ENCODE measurements at regions not wholly inside any gene's neighbourhood (a gene's known extent, or its start where the extent isn't known, plus 50 kb on each side); places are given as distances from the start of the nearest gene placed in this dataset.

DNA sequence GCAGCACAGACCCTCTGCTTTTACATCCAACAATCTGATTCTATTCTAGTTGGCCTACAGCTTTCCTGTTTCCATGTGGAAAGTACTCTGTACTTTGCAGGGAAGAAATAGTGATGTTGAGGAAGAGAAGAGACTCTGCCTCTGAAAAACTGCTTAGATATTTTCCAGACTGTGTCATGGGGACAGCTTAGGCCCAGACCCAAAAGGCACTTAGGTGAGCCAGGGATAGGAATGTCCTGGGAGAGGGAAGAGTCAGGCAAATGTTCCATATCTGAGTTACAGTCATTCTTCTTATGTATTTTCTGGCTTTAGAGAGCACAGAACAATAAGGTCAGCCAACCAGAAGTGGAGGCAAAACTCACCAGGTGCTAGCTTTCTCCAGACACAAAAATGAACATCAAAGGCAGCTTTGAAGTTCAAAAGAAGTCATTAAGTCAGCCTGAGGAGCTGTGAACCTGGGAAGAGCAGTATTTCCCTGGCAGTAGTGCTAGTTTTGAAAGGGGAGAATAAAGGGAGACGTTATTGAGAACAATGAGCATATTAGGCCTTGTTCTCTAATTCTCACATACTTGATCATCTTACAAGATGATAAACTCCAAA is 199.7 kb upstream of the LMNTD1 start:
- no peak for DNase-seq (ENCODE audit: low read depth in 2 of 2)

DNA sequence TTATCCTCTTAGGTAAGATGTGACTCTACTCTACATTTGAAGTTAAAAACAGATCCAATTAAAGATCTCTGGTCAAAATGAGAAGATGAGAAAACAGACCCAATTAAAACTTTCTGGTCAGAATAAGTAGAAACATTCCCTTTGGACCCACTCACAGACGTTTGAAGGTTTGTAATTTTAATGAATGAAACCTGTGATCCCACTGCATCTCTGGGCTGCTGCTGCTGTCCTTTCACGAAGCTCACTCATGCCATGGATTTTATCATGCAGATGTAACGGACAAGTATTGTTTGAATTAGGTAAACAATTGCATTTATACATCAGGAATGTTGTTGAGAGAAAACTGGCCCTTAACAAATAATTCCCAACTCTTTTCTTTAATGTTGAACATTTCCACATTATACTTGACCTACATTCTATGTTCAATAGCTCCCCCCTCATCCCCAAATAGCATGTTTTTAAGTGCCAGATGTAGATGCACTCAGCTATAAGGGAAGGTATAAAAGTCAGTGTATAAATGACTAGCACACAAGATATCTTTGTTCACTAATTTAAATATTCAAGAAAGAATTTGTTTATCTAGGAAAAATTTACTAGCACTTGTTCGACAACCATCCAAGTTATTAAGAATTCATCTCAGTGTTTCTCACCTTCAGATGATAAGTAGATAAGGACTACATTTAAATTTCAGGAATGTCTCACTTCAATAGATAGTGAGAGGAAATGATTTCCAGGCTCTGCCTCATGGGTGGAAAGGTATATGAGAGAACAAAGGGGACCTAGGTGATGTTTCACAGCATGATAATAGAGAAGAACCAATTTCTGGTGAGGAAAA is 202.3 kb upstream of the LMNTD1 start:
- DNase-seq (ENCODE audit: low read depth in 2 of 2): no peak

DNA sequence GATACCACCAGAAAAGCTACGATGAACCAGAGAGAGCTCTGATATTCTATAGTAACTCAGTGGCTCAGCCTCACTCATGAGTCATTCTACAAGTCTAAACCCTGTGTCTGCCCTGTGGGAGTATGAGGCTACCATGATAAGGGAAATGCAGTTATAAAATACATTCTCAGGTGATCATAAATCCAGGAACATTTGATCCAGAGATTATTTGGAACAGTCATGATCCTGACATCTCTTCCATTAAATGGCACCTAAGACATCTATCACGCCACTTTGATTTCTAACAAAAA is 202.6 kb upstream of the RASSF8 start:
- DNase-seq (ENCODE audit: low read depth in 2 of 2): no peak

DNA sequence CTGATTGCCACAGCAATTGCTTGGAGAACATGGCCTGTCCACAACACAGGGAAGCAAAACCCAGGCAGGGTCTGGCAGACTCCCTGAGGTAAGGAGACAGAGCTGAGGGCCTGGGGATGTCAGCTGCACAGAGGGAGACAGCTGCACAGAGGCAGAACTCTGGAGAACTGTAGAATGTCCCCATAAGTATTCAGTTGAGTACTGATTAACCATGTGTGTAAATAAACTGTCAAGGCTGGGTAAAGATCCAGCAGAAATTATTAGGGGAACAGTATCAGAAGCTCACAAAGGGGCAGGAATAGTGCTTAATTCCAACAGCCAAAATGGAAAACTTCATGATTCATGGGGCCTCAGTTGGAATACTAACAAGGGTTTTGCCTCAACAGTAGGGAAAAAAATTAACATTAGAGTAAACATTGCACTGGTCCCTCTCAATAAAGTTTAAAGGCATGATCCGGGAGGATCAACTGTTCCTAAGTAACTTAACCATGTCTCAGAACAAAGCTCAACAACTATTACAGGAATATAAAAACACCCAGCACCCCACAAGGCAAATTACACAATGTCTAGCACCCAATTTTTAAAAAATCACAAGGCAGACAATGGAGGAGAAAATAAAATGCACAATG is 201.3 kb upstream of the RASSF8 start:
- DNase-seq (ENCODE audit: low read depth in 2 of 2): no peak

DNA sequence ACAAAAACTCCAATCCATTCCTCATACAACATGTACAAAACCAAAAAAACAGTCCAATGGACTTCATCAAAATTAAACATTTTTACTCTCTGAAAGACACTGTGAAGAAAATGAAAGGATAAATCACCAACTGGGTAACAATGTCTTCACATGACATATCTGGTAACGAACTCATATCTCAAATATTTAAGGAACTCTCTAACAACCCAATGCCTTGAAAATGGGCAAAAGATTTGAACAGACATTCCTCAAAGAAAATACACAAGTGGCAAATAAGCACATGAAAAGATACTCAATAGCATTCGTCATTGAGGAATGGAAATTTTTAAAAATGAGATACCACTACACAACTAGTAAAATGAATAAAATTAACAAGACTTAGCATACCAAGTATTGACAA is 198.7 kb upstream of the RASSF8 start:
- no peak for DNase-seq (ENCODE audit: low read depth in 2 of 2)

DNA sequence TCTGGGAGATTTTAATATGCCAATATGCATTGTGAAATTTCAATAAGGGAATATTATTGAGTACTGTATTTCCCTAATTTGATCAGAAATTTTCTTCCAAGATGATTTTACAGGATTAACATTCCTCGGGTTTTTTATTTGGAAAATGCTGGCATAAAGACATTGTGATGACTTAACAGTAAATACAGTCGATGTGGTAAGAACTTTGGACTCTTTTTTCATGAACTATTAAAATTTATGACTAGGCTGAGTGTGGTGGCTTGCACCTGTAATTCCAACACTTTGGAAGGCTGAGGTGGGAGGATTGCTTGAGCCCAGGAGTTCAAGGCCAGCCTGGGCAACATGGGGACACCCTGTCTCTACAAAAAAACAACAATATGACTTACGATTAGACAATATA is 197.1 kb upstream of the RASSF8 start:
- DNase-seq (ENCODE audit: low read depth in 2 of 2): no peak

DNA sequence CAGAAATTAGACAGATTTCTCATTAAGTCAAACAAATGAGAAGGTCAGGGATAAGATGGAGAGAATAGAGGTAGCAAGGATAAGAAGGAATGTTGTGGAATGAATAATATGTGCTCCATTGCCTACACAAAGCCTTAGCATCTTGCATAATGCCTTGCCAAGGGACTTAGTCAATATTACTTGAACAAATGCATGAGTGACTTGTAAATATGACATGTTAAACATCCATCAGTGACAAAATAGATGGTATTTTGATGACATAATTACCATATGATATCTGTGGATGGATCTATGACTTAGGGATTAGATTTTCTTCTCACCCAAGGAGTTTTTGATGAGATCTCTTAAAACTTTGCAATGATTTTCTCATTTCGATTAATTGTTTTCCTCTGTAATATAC is 194.1 kb upstream of the RASSF8 start:
- no peak for DNase-seq (ENCODE audit: low read depth in 2 of 2)

DNA sequence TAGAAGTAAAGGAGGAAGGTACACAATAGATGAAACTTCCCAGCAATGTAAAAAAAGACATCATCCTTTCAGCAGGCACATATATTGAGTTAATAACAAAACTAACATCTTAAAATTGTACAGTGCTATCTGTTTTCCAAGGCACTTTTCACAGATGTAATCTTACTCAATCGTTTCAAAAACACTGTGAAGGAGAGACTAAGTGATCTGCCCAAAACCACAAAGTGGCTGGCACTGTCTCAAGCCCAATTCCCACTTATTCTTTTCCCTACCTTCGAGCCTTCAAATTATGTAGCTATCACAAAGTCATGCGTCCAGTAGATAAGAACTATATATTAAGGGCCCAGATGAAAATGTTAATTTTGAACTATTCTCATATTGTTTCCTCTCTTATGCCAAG is 193.6 kb upstream of the RASSF8 start:
- no peak for DNase-seq (ENCODE audit: low read depth in 2 of 2)

DNA sequence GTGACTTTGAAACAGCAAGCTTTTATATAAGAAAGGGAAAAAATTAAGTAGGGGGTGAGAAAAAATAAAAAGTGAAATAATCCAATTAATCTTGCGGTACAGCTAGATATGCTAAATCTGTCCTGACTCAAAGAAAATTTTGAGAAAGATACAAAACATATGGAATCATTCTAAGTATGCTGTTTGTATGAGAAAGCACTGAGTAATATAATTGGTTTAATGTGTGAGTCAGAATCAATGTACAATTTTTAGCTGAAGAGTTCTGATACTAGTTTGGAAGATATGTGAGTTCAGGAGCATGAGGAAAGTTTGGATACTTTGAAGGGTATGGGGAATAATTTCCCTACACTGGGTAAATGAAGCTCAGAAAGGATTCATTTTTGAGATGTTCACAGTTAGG is 190.9 kb upstream of the RASSF8 start:
- DNase-seq (ENCODE audit: low read depth in 2 of 2): peak; percentile 66 to 67

DNA sequence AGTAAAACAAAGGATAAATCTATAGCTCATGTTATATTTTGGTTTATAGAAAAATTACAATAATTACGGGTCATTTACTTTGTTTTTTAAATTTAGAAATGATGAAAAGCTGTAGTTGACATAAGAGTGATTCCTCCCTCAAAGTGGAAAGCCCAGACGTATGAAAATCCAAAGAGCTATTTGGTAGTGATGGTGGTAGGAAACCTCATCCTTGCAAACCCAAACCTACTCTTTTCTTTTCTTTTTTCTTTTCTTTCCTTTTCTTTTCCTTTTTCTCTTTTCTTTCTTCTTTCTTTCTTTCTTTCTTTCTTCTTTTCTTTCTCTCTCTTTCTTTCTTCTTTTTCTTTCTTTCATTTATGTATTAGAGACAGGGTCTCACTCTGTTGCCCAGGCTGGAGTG is 190.3 kb upstream of the RASSF8 start:
- DNase-seq (ENCODE audit: low read depth in 2 of 2): no peak

DNA sequence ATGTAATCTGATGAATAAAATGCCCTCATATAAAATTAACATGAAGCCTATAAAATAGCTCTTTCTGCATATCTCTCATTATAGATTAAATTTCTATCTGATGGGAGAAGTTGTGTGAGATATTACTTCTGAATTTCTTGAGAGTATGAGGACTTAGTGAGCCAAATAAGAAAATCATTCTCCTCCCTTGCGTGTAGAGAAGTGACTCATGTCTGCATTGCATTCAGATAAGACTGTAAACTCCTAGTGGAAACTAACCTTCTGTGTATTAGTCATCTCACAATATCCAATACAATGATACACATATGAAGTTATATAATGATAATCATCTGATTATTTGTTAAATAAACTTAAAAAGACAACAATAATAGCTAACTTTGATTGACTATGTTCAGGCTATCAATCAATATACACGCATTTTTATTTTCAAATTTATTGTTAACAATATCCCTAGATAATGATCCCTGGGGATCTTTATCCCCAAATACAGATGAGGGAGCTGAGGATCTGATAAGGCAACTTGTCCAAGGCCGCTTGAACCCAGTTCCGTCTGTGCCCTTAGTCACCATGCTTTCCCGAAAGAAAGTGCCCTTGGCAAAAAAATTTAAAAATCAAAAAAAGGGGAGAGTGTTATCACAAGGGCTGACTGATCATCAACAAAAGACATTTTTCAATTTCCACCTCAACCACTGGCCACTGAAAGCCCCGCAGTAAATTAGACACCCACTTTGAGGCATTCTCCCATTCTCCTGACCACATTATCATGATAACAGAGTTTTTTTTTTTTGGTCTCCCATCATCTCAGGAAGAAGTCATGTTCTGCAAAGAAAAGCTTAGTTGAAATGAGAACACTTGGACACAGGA is 189.2 kb upstream of the RASSF8 start:
- peak; percentile 56 to 58 for DNase-seq (ENCODE audit: low read depth in 2 of 2)

DNA sequence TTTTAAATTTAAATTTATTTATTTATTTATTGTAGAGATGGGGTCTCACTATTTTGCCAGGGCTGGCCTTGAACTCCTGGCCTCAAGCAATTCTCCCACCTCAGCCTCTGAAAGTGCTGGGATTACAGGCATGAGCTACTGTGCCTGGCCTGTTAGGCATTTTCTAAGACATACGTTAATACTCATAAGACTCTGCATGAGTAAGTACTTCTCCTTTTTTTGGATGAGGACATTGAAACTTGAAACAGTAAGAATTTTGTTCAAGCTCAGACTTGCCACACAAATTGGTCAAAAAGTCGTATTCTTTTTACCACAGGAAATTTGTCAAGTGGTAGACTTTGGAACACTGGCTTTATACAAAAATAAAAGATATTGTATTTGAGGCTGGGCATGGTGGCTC is 187.4 kb upstream of the RASSF8 start:
- no peak for DNase-seq (ENCODE audit: low read depth in 2 of 2)

DNA sequence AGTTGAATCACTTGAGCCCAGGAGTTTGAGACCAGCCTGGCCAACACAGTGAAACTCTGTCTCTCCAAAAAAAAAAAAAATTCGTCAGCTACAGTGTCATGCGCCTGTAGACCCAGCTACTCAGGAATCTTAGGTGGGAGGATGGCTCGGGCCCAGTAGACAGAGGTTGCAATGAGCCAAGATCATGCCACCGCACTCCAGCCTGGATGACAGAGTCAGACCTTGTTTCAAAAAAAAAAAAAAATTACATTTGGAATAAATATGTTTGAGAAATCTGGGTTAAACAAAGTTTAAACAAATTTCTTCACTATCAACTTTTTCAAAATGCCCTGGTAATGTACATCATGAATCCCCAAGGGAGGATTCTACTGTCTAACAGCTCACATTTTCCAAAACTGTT is 187.0 kb upstream of the RASSF8 start:
- no peak for DNase-seq (ENCODE audit: low read depth in 2 of 2)

DNA sequence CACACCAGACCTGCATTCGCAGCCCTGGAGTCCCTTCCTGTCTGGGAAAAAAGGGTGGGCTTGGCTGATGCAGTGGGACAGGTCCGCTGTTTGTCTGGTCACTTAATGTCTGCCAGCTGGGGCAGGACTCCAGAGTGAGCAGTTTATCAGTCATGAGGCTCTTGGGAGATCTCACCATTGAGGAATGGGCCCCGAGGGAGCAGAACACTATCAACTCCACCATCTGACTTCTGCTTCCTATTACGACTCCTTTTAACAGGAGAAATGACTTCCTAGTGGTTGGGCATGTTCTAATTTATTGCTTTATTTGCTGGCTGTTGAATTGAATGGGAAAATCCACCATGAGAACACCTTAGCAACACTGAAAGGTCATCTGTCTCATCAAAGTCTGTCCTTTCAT is 182.5 kb upstream of the RASSF8 start:
- no peak for DNase-seq (ENCODE audit: low read depth in 2 of 2)

DNA sequence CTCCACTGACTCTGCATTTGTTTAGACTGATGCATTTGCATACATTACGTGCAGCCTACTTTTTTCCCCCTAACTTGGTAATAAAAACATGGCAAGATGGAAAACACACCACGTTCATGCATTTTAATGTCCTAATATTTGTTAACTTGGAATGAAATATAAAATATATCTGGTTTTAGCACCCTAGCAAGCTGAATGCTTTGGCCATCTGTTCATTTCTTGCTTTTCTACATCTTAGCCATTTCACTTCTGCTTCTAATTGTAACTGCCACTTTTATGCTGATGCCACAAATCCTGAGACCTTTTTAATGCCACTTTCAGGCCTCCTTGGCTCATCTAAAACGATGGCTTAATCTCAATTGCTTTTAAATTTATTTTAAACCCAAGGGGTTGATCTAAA is 177.7 kb upstream of the RASSF8 start:
- no peak for DNase-seq (ENCODE audit: low read depth in 2 of 2)

DNA sequence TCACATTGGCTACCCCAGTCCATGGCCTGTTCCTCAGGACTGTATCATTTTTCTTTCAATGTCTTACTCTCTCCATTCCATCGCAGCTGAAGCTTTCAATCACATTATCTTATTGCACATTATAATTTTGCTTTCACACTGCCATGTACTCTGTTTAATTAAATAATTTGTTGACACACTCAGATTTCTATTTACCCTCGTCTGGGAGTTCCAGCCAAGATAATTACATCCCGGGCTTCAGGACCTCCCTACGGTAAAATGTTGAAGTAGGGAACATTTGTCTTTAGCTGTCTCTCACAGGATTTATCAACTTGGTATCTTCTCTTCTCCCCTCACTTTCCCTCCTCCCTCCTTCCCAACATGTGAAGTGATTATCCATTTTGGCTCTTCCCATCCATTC is 177.2 kb upstream of the RASSF8 start:
- no peak for DNase-seq (ENCODE audit: low read depth in 2 of 2)

DNA sequence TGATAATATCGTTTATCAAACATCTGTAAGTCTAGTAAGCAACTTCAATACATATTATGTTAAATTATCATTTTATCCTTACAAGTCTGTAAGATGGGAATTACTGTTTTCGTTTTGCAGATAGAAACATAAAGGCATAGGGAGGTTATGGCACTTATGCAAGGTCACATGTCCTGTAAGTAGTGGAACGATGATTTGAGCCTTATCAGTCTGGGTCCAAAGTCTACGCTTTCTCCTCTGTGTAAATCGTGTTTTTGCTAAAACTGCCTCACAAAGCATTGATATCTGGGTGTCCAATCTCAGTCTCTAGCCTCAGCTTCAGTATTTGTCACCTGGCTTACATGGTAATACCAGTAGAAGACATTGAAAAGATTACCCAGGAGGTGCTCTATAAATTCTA is 174.9 kb upstream of the RASSF8 start:
- DNase-seq (ENCODE audit: low read depth in 2 of 2): no peak

DNA sequence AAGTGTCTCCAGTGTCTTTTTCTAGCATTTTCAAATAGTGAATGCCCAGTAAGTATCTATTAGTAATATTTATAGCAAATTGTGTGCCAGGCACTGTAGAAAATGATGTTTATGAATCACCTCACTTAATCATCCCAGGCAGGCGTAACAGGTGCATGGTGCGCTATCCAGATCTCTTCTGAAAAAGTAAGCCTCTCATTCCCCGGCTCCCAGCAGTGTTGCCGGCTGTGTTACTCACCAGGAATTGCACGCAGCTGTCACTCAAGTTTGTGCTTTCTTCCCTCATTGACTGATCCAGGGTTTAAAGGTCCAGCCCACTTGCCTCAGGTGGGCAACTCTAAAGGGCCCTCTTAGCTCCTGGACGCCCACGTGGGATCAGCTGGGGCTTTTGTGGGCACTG is 173.8 kb upstream of the RASSF8 start:
- no peak for DNase-seq (ENCODE audit: low read depth in 2 of 2)

DNA sequence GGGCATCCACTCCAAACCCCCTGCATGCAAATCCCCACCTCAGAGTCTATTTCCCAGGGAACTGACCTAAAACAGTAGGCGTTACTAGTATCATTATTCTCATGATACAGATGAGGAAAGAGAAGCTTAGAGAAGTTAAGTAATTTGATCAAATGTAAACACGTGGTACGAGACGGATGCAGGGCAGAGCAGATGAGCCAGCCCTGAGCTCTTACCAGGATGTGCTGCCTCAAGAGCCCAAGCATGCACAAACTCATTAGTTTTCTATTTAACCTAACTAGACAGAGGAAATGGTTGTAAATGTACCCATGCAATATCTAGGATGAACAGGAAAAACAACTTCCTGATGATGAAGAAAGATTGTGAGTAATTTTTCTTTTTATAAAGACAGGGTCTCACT is 173.3 kb upstream of the RASSF8 start:
- no peak for DNase-seq (ENCODE audit: low read depth in 2 of 2)

DNA sequence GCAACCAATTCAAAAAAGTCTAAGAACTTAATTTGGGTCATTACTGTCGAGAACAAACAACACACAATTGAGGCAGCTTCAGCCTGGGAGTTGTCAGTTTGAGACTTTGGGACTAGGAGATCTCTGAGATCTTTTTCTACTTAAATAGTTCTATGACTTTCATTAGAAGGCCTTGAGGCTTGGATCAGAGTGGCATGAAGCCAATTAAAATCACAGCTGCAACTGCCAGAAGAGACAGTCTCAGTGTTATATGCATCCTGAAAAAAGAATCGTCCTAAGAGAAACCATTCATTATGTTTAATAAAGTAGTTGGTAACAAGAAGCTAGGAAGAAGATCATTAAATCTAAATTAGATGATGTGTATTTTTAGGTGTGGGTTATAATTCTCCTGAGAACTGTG is 170.8 kb upstream of the RASSF8 start:
- DNase-seq (ENCODE audit: low read depth in 2 of 2): no peak

DNA sequence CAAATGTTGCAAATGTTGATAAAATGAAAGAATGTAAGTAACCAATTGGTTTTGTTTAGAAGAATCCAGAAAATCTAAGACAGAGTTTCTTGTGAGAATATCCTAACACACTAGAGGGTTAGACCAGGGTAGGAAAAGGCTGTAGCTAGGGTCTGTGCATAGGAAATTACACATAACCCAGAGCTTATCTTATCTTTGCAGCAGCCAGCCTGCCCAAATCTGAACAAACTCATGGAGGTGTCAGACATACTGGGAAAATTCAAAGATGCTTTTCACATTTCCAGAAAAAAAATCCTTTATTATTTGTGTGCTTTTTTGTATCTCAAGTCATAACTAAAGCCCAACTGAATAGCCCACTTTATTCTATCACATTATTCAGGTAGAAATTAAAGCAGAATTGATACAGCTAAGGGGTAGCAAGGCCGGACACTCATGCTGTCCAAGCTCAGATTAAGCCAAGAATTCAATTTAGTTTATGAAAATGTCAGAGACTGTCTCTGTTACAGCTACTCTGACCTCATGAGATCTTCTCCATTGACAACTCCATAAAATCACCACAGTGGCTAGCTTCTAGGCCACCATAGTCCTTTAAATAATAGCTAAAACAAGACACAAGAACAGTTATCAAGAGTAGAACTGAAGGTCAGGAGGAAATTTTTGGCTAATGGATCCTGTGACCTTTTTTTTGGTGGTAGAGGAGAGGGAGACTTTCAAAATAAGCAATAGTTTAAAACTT is 169.6 kb upstream of the RASSF8 start:
- no peak for DNase-seq (ENCODE audit: low read depth in 2 of 2)

DNA sequence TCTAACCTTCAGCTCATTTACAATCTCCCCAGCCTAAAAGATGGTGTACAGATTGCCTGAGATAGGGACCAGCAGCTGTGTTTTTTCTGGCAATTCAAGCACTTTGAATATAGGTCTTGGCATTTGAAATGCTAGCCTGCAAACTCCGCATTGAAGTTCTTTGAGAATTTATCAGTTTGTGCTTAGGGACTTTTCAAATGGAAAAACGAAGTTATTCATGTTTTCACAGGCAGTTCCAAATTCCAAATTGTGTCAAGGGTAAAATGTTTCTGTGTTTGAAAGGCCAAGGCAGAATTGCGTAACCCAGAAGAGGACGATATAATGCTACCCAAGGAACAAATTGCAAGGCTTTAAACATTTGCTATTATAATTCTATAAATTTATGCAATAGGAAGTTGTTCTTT is 168.9 kb upstream of the RASSF8 start:
- no peak for DNase-seq (ENCODE audit: low read depth in 2 of 2)
